ENCODE measurements at regions not wholly inside any gene's neighbourhood (a gene's known extent, or its start where the extent isn't known, plus 50 kb on each side); places are given as distances from the start of the nearest gene placed in this dataset.

DNA sequence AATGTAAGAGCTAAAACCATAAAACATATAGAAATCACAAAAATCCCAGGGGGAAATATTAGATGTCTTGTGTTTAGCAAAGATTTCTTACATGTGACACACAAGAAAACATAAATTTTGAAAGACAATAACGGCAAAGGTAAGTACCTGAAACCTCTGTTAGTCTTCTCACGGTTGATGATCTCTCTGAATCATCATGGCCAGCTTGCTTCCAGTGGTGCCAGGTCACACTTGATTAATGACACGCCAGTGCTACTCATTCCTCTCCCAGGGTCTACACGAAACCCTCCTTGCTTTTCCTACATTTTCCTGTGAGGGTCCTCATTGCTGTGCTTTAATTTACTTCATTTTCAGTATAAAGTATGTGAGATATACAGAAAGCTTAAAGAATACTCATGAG, 114.4 kb upstream of the PARP11 start:
- no peak for DNase-seq

DNA sequence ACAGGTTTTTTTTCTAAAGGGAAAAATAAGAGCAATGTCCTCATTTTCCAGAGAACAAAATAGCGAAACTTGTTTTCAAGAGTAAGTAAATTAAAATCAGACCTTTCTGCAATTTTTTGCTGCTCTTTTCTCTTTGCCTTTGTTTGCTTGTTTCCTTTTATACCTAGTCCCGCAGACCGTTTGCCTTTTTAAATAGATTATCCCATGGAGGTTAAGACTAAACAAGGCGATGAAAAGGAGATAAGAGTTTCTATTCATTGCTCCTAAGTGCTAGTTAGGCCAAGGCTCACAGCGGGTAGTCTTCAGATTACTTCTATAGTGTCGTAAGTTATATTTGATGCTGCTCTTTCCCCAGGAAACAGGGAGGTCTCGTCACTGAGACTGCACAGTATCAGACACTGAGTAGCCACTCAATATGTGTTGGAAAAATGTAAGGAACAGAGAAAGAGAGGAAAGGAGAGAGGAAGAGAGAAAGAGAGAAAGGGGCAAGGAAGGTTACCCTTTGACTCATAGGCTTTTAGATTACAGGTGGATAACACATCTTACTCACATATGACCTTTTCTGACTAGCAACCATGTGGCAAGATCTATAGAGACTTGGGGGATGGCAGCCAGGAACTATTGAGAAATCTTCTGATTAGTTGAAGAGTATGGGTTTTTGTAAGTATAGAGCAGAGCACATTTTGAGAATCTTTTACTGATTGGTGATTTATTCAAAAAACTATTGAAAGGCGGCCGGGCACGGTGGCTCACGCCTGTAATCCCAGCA, 107.5 kb upstream of the PARP11 start:
- no peak for DNase-seq

DNA sequence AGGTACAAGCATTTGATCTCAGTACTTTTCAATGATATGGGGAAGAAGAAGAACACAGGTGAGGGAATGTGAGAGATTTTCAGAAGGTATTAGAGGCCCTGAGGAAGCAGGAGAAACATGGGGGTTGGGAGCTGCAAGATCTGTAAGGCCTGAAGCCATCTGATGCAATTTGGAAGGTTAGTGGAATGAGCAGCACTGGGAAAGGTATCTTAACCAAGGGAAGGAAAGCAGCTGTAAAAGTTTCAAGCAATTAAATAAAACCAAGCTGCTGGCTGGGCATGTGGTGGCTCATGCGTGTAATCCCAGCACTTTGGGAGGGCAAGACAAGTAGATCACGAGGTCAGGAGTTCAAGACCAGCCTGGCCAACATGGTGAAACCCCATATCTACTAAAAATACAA, 104.4 kb upstream of the PARP11 start:
- DNase-seq = no peak

- DNase-seq = no peak
Measured at GRCh38 chr12:3976351-3976938, 103.2 kb upstream of the PARP11 start.

- no peak for DNase-seq
Measured at GRCh38 chr12:3975652-3976051, 102.5 kb upstream of the PARP11 start.

DNA sequence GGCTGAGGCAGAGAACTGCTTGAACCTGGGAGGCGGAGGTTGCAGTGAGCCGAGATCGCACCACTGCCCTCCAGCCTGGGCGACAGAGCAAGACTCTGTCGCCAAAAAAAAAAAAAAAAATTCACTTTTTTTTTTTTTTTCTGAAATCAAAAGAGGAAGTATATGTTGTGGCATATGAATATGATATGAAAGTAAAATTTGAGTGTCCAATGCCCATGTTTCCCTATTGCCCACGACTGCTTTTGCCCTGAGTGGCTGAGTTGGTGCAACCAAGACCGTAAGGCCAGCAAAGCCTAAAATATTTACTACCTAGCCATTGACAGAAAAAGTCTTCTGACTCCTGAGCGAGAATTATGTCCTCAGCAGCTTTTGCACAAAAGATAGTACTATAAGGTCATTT, 101.7 kb upstream of the PARP11 start:
- no peak for DNase-seq

GRCh38 chr12:3973973-3974644, 100.9 kb upstream of the PARP11 start:
- DNase-seq = no peak

DNA sequence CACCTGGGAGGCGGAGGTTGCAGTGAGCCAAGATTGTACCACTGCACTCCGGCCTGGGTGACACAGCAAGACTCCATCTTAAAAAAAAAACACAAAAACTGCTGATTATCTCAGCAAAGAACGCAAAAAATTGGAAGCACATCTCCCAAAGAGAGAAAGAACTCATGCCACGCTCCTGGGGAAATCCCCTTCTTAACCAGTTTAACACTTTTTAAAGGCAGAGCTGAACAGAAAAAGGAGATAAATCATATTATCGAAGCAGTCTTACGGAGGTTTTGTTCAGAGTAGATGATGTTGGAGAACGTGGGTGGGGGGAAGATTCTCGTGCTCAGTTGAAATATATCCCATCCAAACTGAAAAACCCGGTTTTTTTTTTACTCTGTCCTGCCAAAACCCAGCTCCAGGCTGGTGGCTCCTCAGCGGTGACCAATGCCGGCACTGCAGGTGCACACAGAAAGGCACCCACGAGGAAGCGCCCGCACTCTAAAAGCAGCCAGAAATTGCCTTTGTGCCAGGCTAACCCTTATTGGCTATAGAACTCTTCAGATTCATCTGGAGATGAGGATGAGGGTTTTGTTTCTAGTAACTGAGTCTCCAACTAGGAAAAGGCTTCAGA, 100.2 kb upstream of the PARP11 start:
- no peak for DNase-seq

DNA sequence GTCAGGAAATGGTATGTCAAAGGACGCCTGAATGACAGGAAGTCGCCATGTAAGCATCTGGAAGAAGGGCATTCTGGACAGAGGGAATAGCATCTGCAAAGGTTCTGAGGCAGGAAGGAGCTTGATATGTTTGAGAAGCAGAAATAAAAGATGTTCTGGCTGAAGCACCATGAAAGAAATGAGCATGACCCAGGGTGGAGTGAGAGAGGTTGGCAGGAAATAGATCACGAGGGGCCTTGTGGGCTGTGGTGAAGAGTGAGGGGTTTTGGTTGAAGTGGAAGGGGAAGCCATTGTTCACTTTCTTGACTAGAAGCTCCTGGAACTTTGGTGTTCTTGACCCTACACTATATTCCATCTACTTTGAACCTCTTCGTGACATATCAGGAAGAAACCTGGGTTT, 99.4 kb upstream of the PARP11 start:
- no peak for DNase-seq

- no peak for DNase-seq
Measured at GRCh38 chr12:3968523-3968922, 95.3 kb upstream of the PARP11 start.

DNA sequence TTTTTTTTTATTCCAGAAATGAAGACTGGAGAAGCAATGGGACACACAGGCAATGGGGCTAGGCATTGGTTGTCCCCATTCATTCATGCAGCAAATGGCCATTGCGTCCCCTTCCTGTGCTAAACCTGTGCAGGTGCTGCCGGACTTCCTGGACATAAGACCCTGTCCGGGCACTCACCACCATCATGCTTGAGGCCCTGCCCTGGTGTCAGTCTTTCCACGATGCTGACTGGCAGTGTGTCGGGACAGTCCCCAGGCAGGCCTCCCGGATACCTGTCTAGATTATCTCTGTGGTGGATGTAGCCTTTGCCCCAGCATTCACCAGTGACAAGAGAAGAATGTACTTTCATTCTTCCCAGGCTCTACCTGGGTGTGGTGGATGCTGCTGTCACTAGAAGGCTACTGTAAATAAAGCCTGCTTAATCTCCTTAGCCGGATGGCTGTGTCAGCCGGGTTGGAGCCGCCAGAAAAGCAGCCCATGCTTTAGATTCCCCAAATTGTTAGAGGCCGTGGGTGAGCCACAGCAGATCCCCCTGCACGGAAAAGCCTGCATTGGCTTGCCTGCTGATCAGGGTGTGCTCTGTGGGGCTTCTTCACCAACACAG, 94.5 kb upstream of the PARP11 start:
- DNase-seq = no peak

- no peak for DNase-seq
Measured at GRCh38 chr12:3966376-3966775, 93.2 kb upstream of the PARP11 start.

GRCh38 chr12:3965046-3965445, 91.8 kb upstream of the PARP11 start:
- no peak for DNase-seq

DNA sequence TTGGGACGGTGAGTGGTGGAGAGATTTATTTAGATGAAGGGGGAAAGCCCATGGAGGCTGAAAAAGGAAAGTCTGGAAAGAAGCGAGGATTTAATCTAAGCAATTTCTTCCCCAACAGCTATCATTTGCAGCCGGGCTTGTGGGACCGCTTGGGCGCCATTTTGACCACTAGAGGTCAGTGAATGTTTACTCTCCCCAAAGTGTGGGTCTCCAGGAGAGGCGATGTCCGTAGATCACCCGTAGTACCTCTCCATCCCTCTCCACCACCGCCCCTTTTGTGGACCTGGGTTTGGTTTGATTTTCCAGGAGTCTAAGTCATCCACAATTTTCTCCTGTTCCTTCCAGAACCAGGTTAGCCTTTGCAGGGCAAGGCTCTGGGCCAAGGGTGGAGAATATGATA, 91.2 kb upstream of the PARP11 start:
- no peak for DNase-seq

DNA sequence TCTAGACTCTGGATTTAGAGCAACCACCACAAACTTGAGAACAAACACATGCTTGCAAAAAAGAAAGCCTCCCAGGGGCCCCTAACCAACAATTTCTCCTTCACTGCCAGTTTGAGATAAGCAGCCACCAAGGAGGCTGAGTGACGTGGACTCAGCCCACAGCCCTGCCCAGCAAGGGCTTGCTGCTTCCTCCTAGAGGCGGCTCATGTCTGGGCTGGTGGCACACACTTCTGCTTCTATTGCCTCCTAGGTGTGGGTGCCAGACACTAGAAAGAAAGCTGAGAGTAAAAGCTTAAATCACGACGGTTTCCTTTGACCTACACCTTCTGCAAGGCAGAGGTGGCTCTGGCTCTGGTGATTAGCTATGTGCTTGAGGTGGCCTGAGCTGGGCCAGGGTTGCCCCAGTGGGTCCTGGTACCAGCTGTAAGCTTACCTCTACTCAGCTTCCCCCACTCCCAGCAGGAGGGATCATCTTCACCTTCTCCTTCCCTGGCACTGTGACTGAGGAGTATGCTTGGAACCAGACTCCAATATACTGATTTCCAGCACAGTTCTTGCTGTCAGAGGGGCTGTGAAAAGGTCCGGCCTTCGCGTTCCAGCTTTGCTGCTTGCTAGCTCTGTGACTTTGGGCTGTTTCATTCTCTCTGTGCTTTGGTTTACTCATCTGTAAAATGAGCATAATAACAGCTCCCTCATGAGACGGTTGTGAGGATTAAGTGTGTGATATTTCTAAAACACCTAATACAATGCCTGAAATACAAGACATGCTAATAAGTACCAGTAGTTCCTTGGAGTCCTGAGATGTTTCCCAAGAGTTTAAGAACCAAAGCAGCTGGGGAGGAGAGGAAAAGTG, 89.7 kb upstream of the PARP11 start:
- no peak for DNase-seq

DNA sequence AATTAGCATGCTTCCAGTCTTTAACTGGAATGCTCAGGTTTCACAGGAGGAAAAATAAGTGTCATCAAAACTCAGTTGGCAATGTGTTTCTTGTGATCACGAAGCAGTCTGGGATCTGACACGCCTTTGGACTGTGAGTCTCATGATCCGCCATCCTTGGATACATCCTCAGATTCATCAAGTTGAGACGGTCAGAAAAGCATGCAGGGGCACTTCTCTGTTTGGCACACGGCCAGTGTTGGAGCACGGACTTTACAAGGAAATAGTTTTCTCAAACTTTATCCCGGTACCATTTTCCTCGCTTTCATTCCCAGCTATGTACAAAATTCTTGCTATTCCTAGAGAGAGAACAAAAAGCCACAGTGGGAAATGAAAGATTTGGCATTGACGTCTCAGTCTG, 88.4 kb upstream of the PARP11 start:
- no peak for DNase-seq

DNA sequence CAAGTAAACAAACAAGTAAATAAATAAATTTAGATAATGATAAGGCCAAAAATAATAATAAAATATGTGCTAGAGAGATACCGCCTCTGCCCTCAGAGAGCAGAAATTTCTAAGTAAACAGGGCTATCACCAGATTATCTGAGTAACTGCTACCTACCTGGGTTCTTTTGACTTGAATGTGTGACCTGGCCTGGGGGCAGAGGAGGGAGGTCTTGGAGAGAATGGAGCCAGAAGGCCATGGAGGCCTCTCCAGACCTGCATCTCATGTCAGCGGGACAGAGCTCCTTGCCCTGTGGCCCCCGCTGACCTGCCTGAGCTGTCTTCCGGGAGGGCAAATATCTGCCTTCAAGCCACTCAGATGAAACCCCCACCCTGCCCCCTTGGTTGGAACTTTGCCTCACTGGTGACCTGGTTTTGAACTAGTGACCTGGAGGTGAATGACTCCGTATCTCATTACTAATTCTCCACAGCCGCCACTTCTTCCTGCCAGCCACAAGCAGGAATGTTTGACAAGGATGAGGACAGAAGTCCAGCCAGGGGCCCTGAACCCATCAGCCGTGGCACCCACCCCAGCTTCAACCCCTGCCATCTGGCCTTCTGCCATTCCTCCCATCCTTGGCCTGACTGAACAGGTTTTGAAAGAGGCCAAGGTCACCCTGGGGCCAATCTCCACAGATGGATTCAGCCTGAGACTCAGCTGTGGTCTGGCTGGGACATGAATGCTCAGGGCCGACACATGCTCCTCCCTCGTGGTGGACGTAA, 86.8 kb upstream of the PARP11 start:
- no peak for DNase-seq

- no peak for DNase-seq
Measured at GRCh38 chr12:3958534-3958933, 85.3 kb upstream of the PARP11 start.

- no peak for DNase-seq
Measured at GRCh38 chr12:3951380-3952135, 78.4 kb upstream of the PARP11 start.

DNA sequence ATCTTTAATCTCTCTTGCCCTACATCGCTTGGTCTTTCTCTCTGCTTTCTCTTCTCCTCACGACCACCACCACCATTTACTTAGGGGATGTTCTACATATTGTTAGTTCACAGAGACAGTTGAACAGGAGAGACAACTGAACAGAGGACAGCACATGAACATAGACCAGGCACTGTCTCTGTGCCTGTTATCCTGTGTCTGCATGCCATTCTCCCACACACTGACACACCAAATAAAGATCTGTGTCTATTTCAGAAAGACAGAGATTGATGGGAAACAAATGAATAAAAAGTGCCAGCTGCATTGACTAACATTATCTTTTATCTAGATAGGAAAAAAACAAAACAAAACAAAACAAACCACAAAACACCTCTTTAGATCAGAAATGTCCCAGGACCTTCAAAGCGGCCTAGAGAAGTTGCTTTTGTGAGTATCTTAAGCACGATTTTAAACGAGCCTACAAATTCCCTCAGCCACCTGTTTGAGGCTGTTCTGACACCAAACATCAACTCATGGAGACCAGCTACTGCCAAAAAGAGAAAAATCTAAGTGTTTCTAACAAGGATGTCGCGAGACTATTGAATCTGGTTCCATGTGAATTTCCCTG, 77.6 kb upstream of the PARP11 start:
- no peak for DNase-seq

GRCh38 chr12:3947781-3948180, 74.6 kb upstream of the PARP11 start:
- DNase-seq = no peak

All from NCI-H524 treated with DMSO at 0.1 percent for 48 hours (cell line).